HT1080 (cell line): ENCODE measurements at regions not wholly inside any gene's neighbourhood (a gene's known extent, or its start where the extent isn't known, plus 50 kb on each side); places are given as distances from the start of the nearest gene placed in this dataset.

Experiments used
- DNase-seq: peaks from one replicate; pipeline ENCODE4 v3.0.0-alpha.2; 2015; ENCODE audit warnings: low read depth

- peak; percentile 59 for DNase-seq
These were observed 129.3 kb upstream of the IGF1R start for GRCh38 chr15:98518823-98519561.

GRCh38 chr15:98519767-98520550 is 128.4 kb upstream of the IGF1R start:
- DNase-seq: no peak

- no peak for DNase-seq
These were observed 126.2 kb upstream of the IGF1R start for GRCh38 chr15:98522127-98522526.

- no peak for DNase-seq
These were observed 124.3 kb upstream of the IGF1R start for GRCh38 chr15:98523912-98524662.

DNA sequence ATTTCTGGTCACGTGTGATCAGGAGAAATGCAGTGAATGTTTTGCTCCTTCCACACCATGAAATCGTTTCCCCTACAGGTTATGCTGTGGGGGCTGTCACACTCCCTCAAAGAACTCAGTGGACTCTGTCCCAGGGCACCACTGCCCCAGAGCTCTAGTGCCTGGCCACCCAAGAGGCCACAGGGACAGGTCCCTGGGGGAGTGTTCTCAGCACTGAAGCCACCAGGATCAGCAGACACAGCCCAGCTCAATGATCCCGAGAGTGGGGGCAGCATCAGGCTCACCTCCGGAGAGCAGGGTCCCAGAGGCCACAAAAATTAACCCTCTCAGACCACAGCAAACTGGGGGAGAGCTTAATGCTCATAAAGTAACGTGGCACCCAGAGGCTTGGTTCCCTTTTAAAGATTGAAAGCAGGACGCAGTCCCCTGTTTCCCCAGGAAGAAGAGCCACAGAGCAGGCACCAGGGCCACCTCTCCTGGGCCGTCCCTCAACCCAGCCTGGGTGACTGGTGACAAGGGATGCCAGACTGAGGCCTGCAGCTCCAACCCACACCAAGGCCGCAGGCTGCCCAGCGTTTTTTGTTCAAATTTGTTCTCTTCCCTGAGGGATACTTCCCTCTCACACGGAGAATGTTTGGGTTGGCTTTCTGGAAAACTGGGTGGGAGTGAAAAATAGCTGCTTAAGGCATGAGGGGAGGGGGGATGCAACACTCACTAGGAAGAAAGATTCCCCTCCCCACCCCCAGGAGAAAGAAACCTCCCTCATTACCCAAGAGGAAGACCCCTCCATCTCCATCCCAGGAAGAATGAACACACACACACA is 123.3 kb upstream of the IGF1R start:
- no peak for DNase-seq

GRCh38 chr15:98525661-98526001 is 122.7 kb upstream of the IGF1R start:
- DNase-seq: no peak

DNA sequence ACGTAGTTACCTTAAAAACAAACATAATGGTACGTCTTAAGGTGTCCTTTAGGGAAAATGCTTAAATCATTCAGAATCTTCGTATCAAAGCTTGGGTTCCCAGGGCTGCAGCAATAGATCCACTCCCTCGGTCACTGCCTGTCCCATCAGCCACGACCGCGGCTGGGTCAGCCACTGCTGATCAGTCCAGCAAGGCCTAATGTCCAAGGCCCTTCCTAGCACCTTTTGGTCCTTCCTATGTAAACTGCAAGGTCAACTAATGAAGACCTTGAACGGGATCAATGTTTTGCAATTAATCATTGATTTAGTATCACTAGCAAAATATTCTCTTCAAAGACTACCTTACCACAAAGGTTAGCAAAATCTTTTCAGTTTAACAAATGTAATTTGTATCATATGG is 122.2 kb upstream of the IGF1R start:
- no peak for DNase-seq

DNA sequence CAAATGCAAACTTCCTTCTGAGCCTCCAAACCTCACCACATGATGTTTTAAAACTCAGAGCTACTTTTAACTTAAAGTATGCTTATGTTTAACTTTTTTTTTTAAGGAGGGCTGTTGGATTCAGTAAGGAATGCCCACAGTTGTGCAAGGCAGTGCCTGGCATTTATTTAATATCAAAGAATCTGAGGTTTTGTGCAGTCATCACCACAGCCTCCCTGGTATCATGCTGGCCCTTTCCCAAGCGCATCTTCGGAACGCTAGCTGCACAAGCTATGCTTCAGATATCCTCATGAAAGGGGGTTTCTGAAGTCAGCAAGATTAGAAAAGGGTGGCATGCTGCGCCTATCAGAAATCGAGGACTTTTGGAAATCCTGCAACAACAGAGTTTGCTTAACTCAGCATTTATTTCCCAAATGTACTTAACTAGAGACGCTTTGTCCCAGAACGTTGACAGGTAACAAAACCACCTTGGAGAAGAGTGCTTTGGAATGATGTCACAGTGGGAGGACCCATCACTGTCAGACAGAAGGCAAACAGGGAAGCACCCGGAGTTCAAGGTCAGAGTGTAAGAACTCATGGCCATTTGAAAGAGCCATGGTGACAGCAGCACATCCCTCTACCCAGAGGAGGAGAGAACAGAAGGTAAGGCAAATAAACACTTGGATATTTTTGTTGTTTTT is 120.2 kb upstream of the IGF1R start:
- DNase-seq: no peak

GRCh38 chr15:98529205-98530145 is 118.9 kb upstream of the IGF1R start:
- DNase-seq: no peak

GRCh38 chr15:98530570-98530969 is 117.8 kb upstream of the IGF1R start:
- DNase-seq: no peak

- no peak for DNase-seq
These were observed 116.3 kb upstream of the IGF1R start for GRCh38 chr15:98532063-98532462.

DNA sequence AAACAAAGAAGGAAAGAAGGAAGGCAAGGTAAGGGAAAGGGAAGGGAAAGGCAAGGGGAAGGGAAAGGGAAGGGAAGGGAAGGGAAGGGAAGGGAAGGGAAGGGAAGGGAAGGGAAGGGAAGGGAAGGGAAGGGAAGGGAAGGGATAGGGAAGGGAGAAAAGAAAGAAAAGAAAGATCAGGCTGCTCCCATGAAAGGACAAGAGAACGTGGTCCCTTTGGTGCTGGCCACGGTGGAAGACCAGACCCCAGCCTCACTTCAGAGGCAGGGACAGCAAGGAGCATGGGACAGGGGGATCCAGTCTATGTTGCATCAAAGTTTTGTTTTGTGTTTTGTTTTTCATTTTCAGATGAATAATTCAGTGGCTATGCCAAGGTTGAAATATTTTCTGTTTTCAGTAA is 111.4 kb upstream of the IGF1R start:
- DNase-seq: no peak

DNA sequence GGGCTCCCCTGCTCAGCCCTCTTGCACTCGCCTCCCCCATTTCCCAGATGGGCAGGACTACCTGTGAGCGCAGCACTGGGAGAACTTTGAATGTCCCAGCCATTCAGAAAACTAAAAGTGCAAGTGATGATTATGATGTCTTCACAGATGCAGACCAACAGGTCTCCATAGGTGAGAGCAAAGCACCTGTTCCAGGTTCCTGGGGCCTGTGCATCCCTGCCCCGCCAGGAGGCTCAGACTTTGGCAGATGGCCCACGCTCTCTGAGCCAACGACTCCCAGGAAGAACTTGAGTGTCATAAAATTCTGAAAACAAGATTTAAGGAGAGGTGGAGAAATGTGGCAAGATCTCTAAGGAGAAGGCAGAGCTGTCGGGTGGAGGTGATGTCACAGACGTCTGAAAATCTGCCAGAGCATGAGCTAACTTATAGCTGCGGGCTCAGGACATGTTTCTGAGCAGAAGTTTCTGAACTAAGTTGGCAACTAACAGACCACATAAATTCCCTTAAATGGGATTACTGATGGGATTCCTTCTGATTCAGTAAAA is 110.8 kb upstream of the IGF1R start:
- no peak for DNase-seq

GRCh38 chr15:98541519-98541918 is 106.8 kb upstream of the IGF1R start:
- no peak for DNase-seq

- no peak for DNase-seq
These were observed 105.1 kb upstream of the IGF1R start for GRCh38 chr15:98543237-98543636.

GRCh38 chr15:98546329-98546728 is 102.0 kb upstream of the IGF1R start:
- DNase-seq: no peak

DNA sequence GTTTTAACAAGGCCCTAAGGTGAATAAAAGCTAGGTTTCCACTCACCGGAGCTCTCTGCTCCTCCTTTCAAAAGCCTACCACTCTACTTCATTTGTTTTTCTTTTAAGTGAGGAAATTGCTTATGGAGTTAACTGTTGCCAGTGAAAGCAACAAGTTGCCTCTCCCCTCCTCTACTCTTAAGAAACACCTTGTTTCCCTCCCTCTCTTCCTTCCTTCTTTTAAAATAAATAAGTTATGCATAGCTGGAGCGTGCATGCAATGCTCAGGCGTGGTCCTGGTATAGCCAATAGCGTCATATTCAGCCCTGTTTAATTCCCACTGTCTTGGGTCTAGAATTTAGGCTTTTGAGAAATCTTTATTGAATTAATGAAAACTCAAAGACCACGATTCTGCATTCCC is 101.1 kb upstream of the IGF1R start:
- no peak for DNase-seq

DNA sequence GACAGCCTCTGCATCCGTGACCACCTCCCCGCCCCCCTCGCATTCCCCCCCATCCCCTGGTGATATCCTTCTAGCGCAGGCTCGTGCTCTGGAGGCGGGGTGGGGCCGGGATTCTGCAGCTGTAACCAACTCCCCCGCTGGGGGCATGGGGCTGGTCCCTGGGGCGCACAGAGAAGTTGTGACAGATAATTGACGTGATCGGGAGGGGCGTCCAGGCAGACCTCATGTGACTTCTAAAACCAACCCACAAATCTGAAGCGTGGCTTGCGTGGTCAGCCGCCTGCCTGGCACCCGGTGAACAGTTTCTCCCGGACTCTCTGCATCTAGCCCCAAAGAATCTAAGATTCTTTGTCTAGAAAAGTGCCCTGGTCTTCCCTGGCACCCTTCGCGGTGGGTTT is 100.6 kb upstream of the IGF1R start:
- no peak for DNase-seq
